ENCODE measurements at regions not wholly inside any gene's neighbourhood (a gene's known extent, or its start where the extent isn't known, plus 50 kb on each side); places are given as distances from the start of the nearest gene placed in this dataset.

- no peak overlapping the region for H3K27ac Mint-ChIP-seq
- H3K27me3 Mint-ChIP-seq = no peaks in the 10 kb centered on the region
- H3K4me1 Mint-ChIP-seq = peaks cover 4% of the 10 kb centered on the region
- no peaks in the 10 kb centered on the region for H3K36me3 Mint-ChIP-seq (ENCODE audit: low read depth)
- DNase-seq (no peak), ATAC-seq (no peak)
- H3K4me3 Mint-ChIP-seq = no peak overlapping the region
- H3K9me3 Mint-ChIP-seq = peaks cover 2% of the 10 kb centered on the region
Measured at GRCh38 chr5:33244441-33245150, 196.2 kb upstream of the TARS1 start.

GRCh38 chr5:33254579-33254978 lies 186.2 kb upstream of the TARS1 start:
- ATAC-seq = no peak
- Mint-ChIP-seq H3K4me1 (no peaks in the 10 kb centered on the region), H3K4me3 (no peak overlapping the region), H3K36me3 (ENCODE audit: low read depth) (no peaks in the 10 kb centered on the region), H3K9me3 (no peaks in the 10 kb centered on the region), H3K27ac (no peak overlapping the region), H3K27me3 (peaks cover 3% of the 10 kb centered on the region)
- DNase-seq = no peak

GRCh38 chr5:33257807-33258429 lies 182.8 kb upstream of the TARS1 start:
- Mint-ChIP-seq H3K27ac (no peak overlapping the region), H3K4me3 (no peak overlapping the region), H3K9me3 (peaks cover 5% of the 10 kb centered on the region), H3K27me3 (no peaks in the 10 kb centered on the region), H3K36me3 (ENCODE audit: low read depth) (no peaks in the 10 kb centered on the region), H3K4me1 (no peaks in the 10 kb centered on the region)
- DNase-seq = no peak
- no peak for ATAC-seq

GRCh38 chr5:33258553-33258952 lies 182.2 kb upstream of the TARS1 start:
- Mint-ChIP-seq H3K27me3 (no peaks in the 10 kb centered on the region), H3K27ac (no peak overlapping the region), H3K9me3 (peaks cover 9% of the 10 kb centered on the region), H3K36me3 (ENCODE audit: low read depth) (no peaks in the 10 kb centered on the region), H3K4me3 (no peak overlapping the region), H3K4me1 (no peaks in the 10 kb centered on the region)
- ATAC-seq (no peak), DNase-seq (no peak)

- no peak for DNase-seq
- H3K27me3 Mint-ChIP-seq = no peaks in the 10 kb centered on the region
Measured at GRCh38 chr5:33260098-33260497, 180.7 kb upstream of the TARS1 start.

GRCh38 chr5:33261305-33261704 lies 179.5 kb upstream of the TARS1 start:
- H3K36me3 Mint-ChIP-seq (ENCODE audit: low read depth) = no peaks in the 10 kb centered on the region
- ATAC-seq = no peak
- no peak overlapping the region for H3K27ac Mint-ChIP-seq
- H3K27me3 Mint-ChIP-seq = no peaks in the 10 kb centered on the region
- no peaks in the 10 kb centered on the region for H3K4me1 Mint-ChIP-seq
- no peak for DNase-seq
- peaks cover 24% of the 10 kb centered on the region for H3K9me3 Mint-ChIP-seq
- H3K4me3 Mint-ChIP-seq = no peak overlapping the region

More at GRCh38 chr5:33260098-33260497, 180.7 kb upstream of the TARS1 start:
- Mint-ChIP-seq H3K27ac (no peak overlapping the region), H3K4me1 (no peaks in the 10 kb centered on the region), H3K4me3 (no peak overlapping the region), H3K9me3 (peaks cover 24% of the 10 kb centered on the region), H3K36me3 (ENCODE audit: low read depth) (no peaks in the 10 kb centered on the region)
- ATAC-seq = no peak

- no peaks in the 10 kb centered on the region for H3K36me3 Mint-ChIP-seq (ENCODE audit: low read depth)
- no peaks in the 10 kb centered on the region for H3K4me1 Mint-ChIP-seq
- H3K9me3 Mint-ChIP-seq = peaks cover 24% of the 10 kb centered on the region
- no peak overlapping the region for H3K4me3 Mint-ChIP-seq
- no peaks in the 10 kb centered on the region for H3K27me3 Mint-ChIP-seq
- ATAC-seq = no peak
- DNase-seq = no peak
- no peak overlapping the region for H3K27ac Mint-ChIP-seq
Measured at GRCh38 chr5:33261747-33262146, 179.0 kb upstream of the TARS1 start.

GRCh38 chr5:33267801-33268200 lies 173.0 kb upstream of the TARS1 start:
- no peaks in the 10 kb centered on the region for H3K27me3 Mint-ChIP-seq

GRCh38 chr5:33268374-33268773 lies 172.4 kb upstream of the TARS1 start:
- H3K27ac Mint-ChIP-seq = no peak overlapping the region
- ATAC-seq (no peak), DNase-seq (no peak)
- H3K9me3 Mint-ChIP-seq = peaks cover 17% of the 10 kb centered on the region
- no peaks in the 10 kb centered on the region for H3K4me1 Mint-ChIP-seq
- no peaks in the 10 kb centered on the region for H3K27me3 Mint-ChIP-seq
- H3K4me3 Mint-ChIP-seq = no peak overlapping the region
- no peaks in the 10 kb centered on the region for H3K36me3 Mint-ChIP-seq (ENCODE audit: low read depth)

More at GRCh38 chr5:33267801-33268200, 173.0 kb upstream of the TARS1 start:
- H3K27ac Mint-ChIP-seq = no peak overlapping the region
- H3K36me3 Mint-ChIP-seq (ENCODE audit: low read depth) = no peaks in the 10 kb centered on the region
- H3K4me1 Mint-ChIP-seq = no peaks in the 10 kb centered on the region
- H3K9me3 Mint-ChIP-seq = peaks cover 18% of the 10 kb centered on the region
- no peak for DNase-seq
- H3K4me3 Mint-ChIP-seq = no peak overlapping the region
- ATAC-seq = no peak

GRCh38 chr5:33270671-33271070 lies 170.1 kb upstream of the TARS1 start:
- Mint-ChIP-seq H3K4me1 (no peaks in the 10 kb centered on the region), H3K4me3 (no peak overlapping the region), H3K27ac (no peak overlapping the region), H3K27me3 (no peaks in the 10 kb centered on the region), H3K36me3 (ENCODE audit: low read depth) (no peaks in the 10 kb centered on the region), H3K9me3 (no peaks in the 10 kb centered on the region)
- DNase-seq (no peak), ATAC-seq (no peak)

GRCh38 chr5:33271606-33272005 lies 169.2 kb upstream of the TARS1 start:
- H3K27me3 Mint-ChIP-seq = no peaks in the 10 kb centered on the region
- peaks cover under 1% of the 10 kb centered on the region for H3K9me3 Mint-ChIP-seq
- ATAC-seq (no peak), DNase-seq (no peak)
- no peaks in the 10 kb centered on the region for H3K36me3 Mint-ChIP-seq (ENCODE audit: low read depth)
- no peak overlapping the region for H3K27ac Mint-ChIP-seq
- no peak overlapping the region for H3K4me3 Mint-ChIP-seq
- no peaks in the 10 kb centered on the region for H3K4me1 Mint-ChIP-seq

GRCh38 chr5:33272288-33272687 lies 168.5 kb upstream of the TARS1 start:
- Mint-ChIP-seq H3K4me1 (no peaks in the 10 kb centered on the region), H3K9me3 (peaks cover 4% of the 10 kb centered on the region), H3K4me3 (no peak overlapping the region), H3K27me3 (no peaks in the 10 kb centered on the region), H3K36me3 (ENCODE audit: low read depth) (no peaks in the 10 kb centered on the region), H3K27ac (no peak overlapping the region)
- DNase-seq (no peak), ATAC-seq (no peak)

- DNase-seq (no peak), ATAC-seq (no peak)
- H3K4me1 Mint-ChIP-seq = no peaks in the 10 kb centered on the region
- no peak overlapping the region for H3K4me3 Mint-ChIP-seq
- no peak overlapping the region for H3K27ac Mint-ChIP-seq
- H3K36me3 Mint-ChIP-seq (ENCODE audit: low read depth) = no peaks in the 10 kb centered on the region
- peaks cover 4% of the 10 kb centered on the region for H3K9me3 Mint-ChIP-seq
- H3K27me3 Mint-ChIP-seq = no peaks in the 10 kb centered on the region
Measured at GRCh38 chr5:33273985-33274384, 166.8 kb upstream of the TARS1 start.

- no peak overlapping the region for H3K4me3 Mint-ChIP-seq
- no peaks in the 10 kb centered on the region for H3K4me1 Mint-ChIP-seq
- peaks cover 4% of the 10 kb centered on the region for H3K9me3 Mint-ChIP-seq
- no peaks in the 10 kb centered on the region for H3K27me3 Mint-ChIP-seq
- no peak for DNase-seq
- H3K36me3 Mint-ChIP-seq (ENCODE audit: low read depth) = no peaks in the 10 kb centered on the region
- H3K27ac Mint-ChIP-seq = no peak overlapping the region
- ATAC-seq = no peak
Measured at GRCh38 chr5:33275391-33275790, 165.4 kb upstream of the TARS1 start.

GRCh38 chr5:33275921-33276627 lies 164.7 kb upstream of the TARS1 start:
- DNase-seq = no peak
- H3K9me3 Mint-ChIP-seq = peaks cover 4% of the 10 kb centered on the region

More at GRCh38 chr5:33275921-33276627, 164.7 kb upstream of the TARS1 start:
- no peak overlapping the region for H3K27ac Mint-ChIP-seq
- no peak for ATAC-seq
- no peaks in the 10 kb centered on the region for H3K36me3 Mint-ChIP-seq (ENCODE audit: low read depth)
- H3K4me1 Mint-ChIP-seq = no peaks in the 10 kb centered on the region
- H3K4me3 Mint-ChIP-seq = no peak overlapping the region
- H3K27me3 Mint-ChIP-seq = no peaks in the 10 kb centered on the region

Data from activated naive CD8-positive, alpha-beta T cell treated with anti-CD3 and anti-CD28 coated beads, Interleukin-2, amount 50 U/mL, for 24 hours (primary cell).